ENCODE measurements at regions not wholly inside any gene's neighbourhood (a gene's known extent, or its start where the extent isn't known, plus 50 kb on each side); places are given as distances from the start of the nearest gene placed in this dataset.

DNA sequence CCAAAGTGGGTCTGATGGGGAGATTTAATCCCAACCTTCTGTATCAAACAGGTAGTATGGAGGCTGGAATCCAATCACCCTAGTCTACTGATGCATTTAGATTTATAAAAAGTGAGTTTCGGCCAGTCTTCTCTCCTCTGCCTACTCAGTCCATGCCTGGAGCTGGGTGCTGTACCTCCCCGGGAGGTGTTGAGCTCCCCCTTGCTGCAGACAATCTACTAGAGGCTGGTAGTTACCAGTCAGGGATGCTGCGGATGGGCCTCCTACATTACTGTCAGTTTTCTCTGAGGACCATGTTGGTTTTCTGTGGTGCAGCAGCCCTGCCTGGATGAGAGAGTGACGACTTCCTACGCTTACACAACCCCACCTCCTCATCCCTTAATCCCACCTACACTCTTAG lies 118.6 kb upstream of the CELF4 start:
- Mint-ChIP-seq H3K4me1 (no peaks in the 10 kb centered on the region), H3K27ac (no peak overlapping the region), H3K9me3 (peaks cover 4 to 5% of the 10 kb centered on the region in 2 donors), H3K36me3 (no peaks in the 10 kb centered on the region), H3K4me3 (no peak overlapping the region), H3K27me3 (no peaks in the 10 kb centered on the region)
- DNase-seq (no peak), ATAC-seq (replicated peaks) (no peak)

DNA sequence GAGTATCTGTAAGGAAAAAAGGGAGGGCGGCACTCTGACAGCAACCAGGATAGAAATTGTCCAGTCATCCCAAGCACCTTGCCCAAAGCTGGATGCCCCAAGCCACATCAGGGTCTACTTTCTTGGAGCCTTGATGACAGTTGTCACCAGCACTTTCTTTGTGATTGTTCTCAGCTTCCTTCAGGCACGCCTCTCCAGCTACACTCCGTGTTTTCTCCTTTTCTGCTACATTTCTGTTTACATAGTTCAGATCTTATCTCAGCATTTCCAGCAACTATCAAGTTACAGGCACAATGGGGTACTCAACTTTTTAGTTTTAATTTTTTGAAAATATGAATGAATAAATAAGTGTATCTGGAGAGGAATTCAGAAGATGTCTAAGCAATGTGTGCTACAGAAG lies 115.3 kb upstream of the CELF4 start:
- Mint-ChIP-seq H3K4me1 (no peaks in the 10 kb centered on the region), H3K27ac (no peak overlapping the region), H3K9me3 (peaks cover 0 to 9% of the 10 kb centered on the region in 2 donors), H3K27me3 (no peaks in the 10 kb centered on the region), H3K4me3 (no peak overlapping the region), H3K36me3 (no peaks in the 10 kb centered on the region)
- DNase-seq: no peak
- ATAC-seq (replicated peaks): no peak

GRCh38 chr18:37676276-37676675 lies 110.7 kb upstream of the CELF4 start:
- H3K4me1 Mint-ChIP-seq: no peaks in the 10 kb centered on the region

DNA sequence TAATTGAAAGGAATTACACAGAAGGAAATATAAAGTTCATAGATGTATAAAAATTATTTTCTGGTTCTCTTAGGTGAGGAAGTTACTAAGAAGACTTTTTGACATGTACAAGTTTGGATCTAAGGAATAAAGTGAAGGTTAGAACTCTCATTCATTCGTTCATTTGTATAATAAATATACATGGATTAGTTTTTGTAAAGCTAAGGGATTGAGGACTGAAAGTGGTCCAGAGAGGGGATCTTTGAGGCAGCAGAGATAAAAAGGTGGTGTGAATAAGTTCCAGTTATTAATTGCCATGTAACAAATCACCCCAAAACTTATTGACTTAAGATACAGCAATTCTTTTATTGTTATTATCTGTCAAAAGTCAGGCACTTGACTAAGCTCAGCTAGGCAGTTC lies 110.1 kb upstream of the CELF4 start:
- H3K27me3 Mint-ChIP-seq: no peaks in the 10 kb centered on the region
- H3K27ac Mint-ChIP-seq: no peak overlapping the region
- no peaks in the 10 kb centered on the region for H3K4me1 Mint-ChIP-seq
- H3K36me3 Mint-ChIP-seq: no peaks in the 10 kb centered on the region
- ATAC-seq (replicated peaks): no peak
- peaks cover 0 to 8% of the 10 kb centered on the region in 2 donors for H3K9me3 Mint-ChIP-seq
- no peak overlapping the region for H3K4me3 Mint-ChIP-seq
- no peak for DNase-seq

More at GRCh38 chr18:37676276-37676675, 110.7 kb upstream of the CELF4 start:
- Mint-ChIP-seq H3K9me3 (peaks cover 0 to 8% of the 10 kb centered on the region in 2 donors), H3K27me3 (no peaks in the 10 kb centered on the region), H3K36me3 (no peaks in the 10 kb centered on the region), H3K27ac (no peak overlapping the region), H3K4me3 (no peak overlapping the region)
- no peak for DNase-seq
- no peak for ATAC-seq (replicated peaks)

- no peaks in the 10 kb centered on the region for H3K4me1 Mint-ChIP-seq
- H3K27me3 Mint-ChIP-seq: no peaks in the 10 kb centered on the region
Measured at GRCh38 chr18:37674570-37674969, 109.0 kb upstream of the CELF4 start.

DNA sequence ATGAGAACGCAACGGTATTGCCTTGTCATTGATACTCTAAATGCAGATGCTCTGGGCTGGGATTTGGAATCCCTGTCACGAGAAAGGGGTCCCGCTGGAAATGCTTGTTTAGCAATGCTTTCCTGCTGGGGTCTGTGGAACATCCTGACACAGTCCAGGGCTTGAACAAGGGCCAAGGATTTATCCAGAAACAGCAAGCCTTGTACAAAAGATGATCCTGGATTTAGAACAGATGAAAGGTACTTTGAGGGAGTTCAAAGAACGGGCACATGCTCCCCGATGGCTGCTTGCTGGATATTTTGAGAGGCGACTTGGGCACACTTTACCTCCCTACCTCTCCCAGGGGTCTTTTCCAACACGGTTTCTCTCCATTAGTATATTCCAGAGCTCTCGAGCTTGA lies 108.1 kb upstream of the CELF4 start:
- H3K9me3 Mint-ChIP-seq: peaks cover 3 to 8% of the 10 kb centered on the region in 2 donors
- no peak for ATAC-seq (replicated peaks)
- H3K27me3 Mint-ChIP-seq: no peaks in the 10 kb centered on the region
- H3K4me1 Mint-ChIP-seq: no peaks in the 10 kb centered on the region
- no peak overlapping the region for H3K27ac Mint-ChIP-seq
- DNase-seq: no peak
- no peaks in the 10 kb centered on the region for H3K36me3 Mint-ChIP-seq
- no peak overlapping the region for H3K4me3 Mint-ChIP-seq

More at GRCh38 chr18:37674570-37674969, 109.0 kb upstream of the CELF4 start:
- DNase-seq: no peak
- ATAC-seq (replicated peaks): no peak
- Mint-ChIP-seq H3K4me3 (no peak overlapping the region), H3K36me3 (no peaks in the 10 kb centered on the region), H3K27ac (no peak overlapping the region), H3K9me3 (peaks cover 2 to 8% of the 10 kb centered on the region in 2 donors)

DNA sequence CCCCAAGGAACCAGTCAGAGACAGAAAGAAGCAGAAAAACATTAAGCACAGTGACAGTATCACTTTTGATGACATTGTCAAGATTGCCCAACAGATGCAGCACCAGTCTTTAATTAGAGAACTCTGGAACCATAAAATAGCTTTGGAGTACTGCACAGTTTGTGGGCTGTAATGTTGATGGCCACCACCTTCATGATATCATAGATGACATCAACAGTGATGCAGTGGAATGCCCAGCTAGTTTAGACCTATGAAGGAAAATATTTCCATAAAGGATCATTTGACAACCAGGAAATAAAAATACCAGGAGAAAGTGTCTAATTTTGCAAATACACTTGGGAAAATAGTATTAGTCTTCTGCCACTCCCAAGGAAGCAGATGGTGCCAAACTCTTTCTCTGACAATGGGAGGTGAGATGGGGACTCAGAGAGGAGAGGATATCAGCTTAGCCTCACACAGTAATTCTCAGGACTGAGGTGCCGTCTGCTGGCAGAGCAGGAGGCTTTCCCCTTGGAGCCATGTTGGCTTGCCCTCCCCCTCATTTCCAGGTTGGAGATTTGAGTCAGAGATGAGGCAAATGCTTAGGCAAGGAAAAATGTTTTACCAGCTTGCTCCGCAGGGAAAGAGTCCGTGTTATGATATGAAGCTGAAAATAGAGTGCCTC lies 107.5 kb upstream of the CELF4 start:
- Mint-ChIP-seq H3K4me3 (no peak overlapping the region), H3K27ac (no peak overlapping the region), H3K9me3 (peaks cover 3 to 8% of the 10 kb centered on the region in 2 donors), H3K4me1 (no peaks in the 10 kb centered on the region), H3K36me3 (no peaks in the 10 kb centered on the region), H3K27me3 (no peaks in the 10 kb centered on the region)
- DNase-seq (no peak), ATAC-seq (replicated peaks) (no peak)

- H3K4me1 Mint-ChIP-seq: no peaks in the 10 kb centered on the region
- no peak for ATAC-seq (replicated peaks)
- H3K36me3 Mint-ChIP-seq: no peaks in the 10 kb centered on the region
- peaks cover 3 to 8% of the 10 kb centered on the region in 2 donors for H3K9me3 Mint-ChIP-seq
- no peak for DNase-seq
- H3K27me3 Mint-ChIP-seq: no peaks in the 10 kb centered on the region
- H3K27ac Mint-ChIP-seq: no peak overlapping the region
- H3K4me3 Mint-ChIP-seq: no peak overlapping the region
Measured at GRCh38 chr18:37672001-37672400, 106.4 kb upstream of the CELF4 start.

DNA sequence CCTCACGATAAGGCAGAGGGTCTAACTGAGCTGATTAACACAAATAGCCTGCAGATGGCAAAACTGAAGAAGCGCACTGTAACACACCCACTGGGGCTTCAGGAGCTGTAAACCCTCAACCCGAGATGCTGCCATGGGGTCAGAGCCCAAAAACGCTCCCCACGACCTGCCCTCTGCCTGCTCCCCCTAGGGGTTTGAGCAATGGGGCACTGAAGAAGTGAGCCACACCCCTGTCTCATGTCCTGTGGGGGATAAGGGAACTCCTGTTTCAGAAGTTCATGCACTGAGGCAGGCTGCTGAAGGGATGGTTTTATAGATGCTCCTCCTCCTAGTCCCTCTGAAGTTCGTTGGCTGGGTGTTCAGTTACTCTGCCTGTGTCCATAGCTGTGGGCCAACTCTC lies 105.9 kb upstream of the CELF4 start:
- Mint-ChIP-seq H3K36me3 (no peaks in the 10 kb centered on the region), H3K27ac (no peak overlapping the region), H3K4me3 (no peak overlapping the region), H3K9me3 (peaks cover 3 to 8% of the 10 kb centered on the region in 2 donors), H3K4me1 (no peaks in the 10 kb centered on the region), H3K27me3 (no peaks in the 10 kb centered on the region)
- ATAC-seq (replicated peaks) (no peak), DNase-seq (no peak)

- H3K4me3 Mint-ChIP-seq: no peak overlapping the region
- no peak overlapping the region for H3K27ac Mint-ChIP-seq
- H3K4me1 Mint-ChIP-seq: no peaks in the 10 kb centered on the region
Measured at GRCh38 chr18:37671119-37671518, 105.5 kb upstream of the CELF4 start.

GRCh38 chr18:37669991-37670534 lies 104.5 kb upstream of the CELF4 start:
- Mint-ChIP-seq H3K9me3 (peaks cover 0 to 3% of the 10 kb centered on the region in 2 donors), H3K4me1 (no peaks in the 10 kb centered on the region), H3K36me3 (no peaks in the 10 kb centered on the region), H3K27me3 (no peaks in the 10 kb centered on the region), H3K27ac (no peak overlapping the region), H3K4me3 (no peak overlapping the region)
- ATAC-seq (replicated peaks): no peak
- DNase-seq: no peak

More at GRCh38 chr18:37671119-37671518, 105.5 kb upstream of the CELF4 start:
- ATAC-seq (replicated peaks): no peak
- Mint-ChIP-seq H3K9me3 (peaks cover 3 to 5% of the 10 kb centered on the region in 2 donors), H3K36me3 (no peaks in the 10 kb centered on the region), H3K27me3 (no peaks in the 10 kb centered on the region)
- DNase-seq: no peak

DNA sequence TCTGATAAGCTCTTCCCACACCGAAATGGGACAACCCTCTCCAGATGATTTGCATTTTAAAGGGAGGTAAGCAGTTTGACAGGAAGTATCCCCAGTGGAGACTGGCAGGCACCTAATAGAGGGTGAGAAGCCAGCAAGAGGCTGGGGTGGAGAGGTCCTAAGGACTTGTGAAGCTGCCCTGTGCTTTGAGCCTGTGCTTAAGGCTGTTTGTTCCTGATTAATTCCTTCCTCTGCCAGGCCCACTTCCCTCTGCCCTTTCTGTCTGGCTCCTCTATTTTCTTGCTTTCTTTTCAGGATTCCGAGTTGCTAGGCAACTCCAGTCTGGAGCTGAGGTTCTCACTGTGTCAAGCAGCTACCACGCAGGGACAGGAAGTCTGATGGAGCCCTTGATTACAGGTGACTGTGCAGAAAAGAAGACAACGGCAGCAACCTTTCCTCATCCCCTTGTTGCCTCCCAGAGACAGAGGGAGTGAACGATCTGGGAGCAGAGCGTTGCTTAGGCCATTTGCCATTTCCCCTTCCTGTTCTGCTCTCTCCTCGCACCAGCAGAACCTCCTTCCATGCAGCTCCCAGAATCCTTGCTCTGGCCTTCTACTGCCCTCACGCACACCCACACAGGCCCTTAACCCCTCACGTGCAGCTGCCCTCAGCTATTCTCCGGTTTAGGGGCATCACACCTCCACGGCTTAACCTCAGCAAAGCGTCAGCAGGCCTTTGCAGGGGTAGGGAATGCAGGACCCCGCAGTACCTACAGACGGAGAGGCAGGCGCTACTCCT lies 103.6 kb upstream of the CELF4 start:
- ATAC-seq (replicated peaks): no peak
- no peak overlapping the region for H3K4me3 Mint-ChIP-seq

DNA sequence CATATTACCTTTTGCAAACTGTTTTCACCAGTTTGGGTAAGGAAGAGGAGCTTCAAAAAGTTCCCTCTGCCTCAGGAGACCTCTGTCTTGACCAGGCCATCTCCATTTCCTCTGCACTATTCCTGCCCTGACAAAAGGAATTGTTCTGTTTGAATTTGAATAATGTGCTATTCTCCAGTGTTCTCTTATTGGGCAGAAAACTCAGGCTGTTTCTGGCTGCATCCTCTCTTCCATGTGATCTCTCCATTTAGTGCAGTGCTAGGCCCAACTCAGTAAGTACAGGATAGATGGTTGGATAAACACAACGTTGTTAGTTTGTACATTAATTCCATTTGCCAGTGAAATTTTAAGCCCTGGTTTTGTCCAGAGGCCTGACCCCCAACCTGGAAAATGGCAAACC lies 102.2 kb upstream of the CELF4 start:
- Mint-ChIP-seq H3K27me3 (no peaks in the 10 kb centered on the region), H3K9me3 (peaks cover 0 to 3% of the 10 kb centered on the region in 2 donors), H3K36me3 (no peaks in the 10 kb centered on the region), H3K4me3 (no peak overlapping the region), H3K4me1 (no peaks in the 10 kb centered on the region), H3K27ac (no peak overlapping the region)
- ATAC-seq (replicated peaks): no peak
- DNase-seq: no peak

More for the DNA sequence above, 103.6 kb upstream of the CELF4 start:
- Mint-ChIP-seq H3K9me3 (peaks cover 0 to 3% of the 10 kb centered on the region in 2 donors), H3K27ac (no peak overlapping the region), H3K4me1 (no peaks in the 10 kb centered on the region), H3K27me3 (no peaks in the 10 kb centered on the region), H3K36me3 (no peaks in the 10 kb centered on the region)
- no peak for DNase-seq

DNA sequence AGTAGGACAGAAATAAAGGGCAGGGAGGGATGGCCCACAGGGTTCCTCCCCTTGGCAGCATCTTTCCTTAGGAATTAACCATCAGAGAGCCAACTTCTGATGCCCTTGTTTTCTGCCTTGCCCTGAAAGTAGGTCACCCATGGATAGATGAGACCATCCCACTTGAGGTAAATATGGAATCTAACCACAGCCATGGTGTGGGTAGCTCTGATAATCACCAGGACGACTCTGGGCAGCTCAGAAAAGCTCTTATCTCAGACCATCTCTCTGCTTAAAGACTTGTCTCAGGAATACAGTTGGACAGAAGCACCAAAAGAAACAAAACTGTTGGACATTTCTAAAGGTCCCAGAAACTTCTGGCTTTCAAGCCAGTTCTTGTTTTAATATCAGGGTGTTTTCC lies 101.4 kb upstream of the CELF4 start:
- peaks cover 0 to 3% of the 10 kb centered on the region in 2 donors for H3K9me3 Mint-ChIP-seq
- no peak overlapping the region for H3K27ac Mint-ChIP-seq
- no peak for DNase-seq
- H3K36me3 Mint-ChIP-seq: no peaks in the 10 kb centered on the region
- no peak overlapping the region for H3K4me3 Mint-ChIP-seq
- no peaks in the 10 kb centered on the region for H3K4me1 Mint-ChIP-seq
- no peaks in the 10 kb centered on the region for H3K27me3 Mint-ChIP-seq
- no peak for ATAC-seq (replicated peaks)

GRCh38 chr18:37666451-37666850 lies 100.9 kb upstream of the CELF4 start:
- Mint-ChIP-seq H3K27me3 (no peaks in the 10 kb centered on the region), H3K36me3 (no peaks in the 10 kb centered on the region), H3K27ac (no peak overlapping the region), H3K4me3 (no peak overlapping the region), H3K9me3 (peaks cover 0 to 3% of the 10 kb centered on the region in 2 donors), H3K4me1 (no peaks in the 10 kb centered on the region)
- DNase-seq (no peak), ATAC-seq (replicated peaks) (no peak)
